ENCODE measurements at regions not wholly inside any gene's neighbourhood (a gene's known extent, or its start where the extent isn't known, plus 50 kb on each side); places are given as distances from the start of the nearest gene placed in this dataset.

DNA sequence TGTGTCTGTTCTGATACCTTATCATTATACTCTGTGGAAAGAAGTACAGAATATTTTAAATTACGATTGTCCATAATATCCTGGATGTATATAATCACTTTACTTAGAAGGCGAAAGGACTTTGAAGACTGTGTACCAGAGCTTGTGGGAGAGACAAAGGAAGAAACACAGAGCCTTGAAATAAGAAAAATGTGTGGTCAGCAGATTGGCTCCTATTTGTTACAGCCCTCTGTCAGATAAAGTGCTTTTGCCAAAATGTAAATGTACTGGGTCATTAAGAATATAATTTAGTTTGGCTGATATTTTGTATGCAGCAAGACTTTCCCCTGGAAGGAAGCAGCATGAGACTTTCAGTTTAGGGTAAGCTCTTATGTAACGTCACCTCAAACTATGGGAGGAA, 443.1 kb downstream of the CCDC85A start:
- DNase-seq: no peak

GRCh38 chr2:56630286-56630685, 446.5 kb downstream of the CCDC85A start:
- DNase-seq: no peak

DNA sequence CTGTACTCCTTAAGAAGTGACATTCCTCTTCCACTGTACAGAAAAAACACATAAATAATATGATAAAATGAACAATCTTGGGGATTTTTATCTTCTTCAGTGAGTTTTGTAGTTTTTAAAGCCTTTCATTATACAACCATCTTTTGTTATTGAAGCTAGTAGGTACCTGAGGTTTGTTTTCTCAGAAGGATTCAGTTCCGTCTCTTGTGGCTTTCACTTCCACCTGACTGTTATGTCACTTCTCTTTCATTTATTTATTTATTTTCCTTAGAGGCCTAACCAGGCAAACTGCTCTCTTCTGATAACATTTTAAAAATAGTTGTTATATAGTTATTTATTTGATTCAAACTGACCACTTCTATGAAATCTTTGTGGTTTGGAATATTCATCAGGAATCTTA, 464.2 kb downstream of the CCDC85A start:
- no peak for DNase-seq

- DNase-seq: no peak
Observed at GRCh38 chr2:56648802-56649201, 465.0 kb downstream of the CCDC85A start.

GRCh38 chr2:56654936-56655335, 471.1 kb downstream of the CCDC85A start:
- DNase-seq: no peak

- DNase-seq: no peak
Observed at GRCh38 chr2:56656826-56657225, 473.0 kb downstream of the CCDC85A start.

DNA sequence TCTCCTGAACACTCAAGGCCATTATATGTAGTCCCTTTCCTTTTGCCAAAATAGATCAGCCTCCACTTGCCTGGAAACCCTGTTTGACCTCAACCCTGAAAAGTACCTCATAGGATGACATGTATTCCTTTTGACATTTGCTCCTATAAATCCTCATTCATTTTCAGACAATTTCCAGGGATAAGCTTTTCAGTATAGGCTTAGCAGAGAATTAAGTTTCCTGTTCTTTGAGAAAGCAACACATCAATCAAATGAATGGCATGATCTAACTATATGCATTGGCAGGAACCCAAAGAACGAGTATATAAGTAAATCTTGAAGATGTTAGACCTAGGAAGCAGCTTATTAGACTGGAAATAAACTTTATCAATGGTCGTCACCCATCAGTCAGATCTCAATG, 483.0 kb downstream of the CCDC85A start:
- DNase-seq: no peak

- no peak for DNase-seq
Observed at GRCh38 chr2:56671973-56672569, 488.3 kb downstream of the CCDC85A start.

- DNase-seq: no peak
Observed at GRCh38 chr2:56674084-56674483, 490.3 kb downstream of the CCDC85A start.

- DNase-seq: no peak
Observed at GRCh38 chr2:56676966-56677365, 493.2 kb downstream of the CCDC85A start.

- DNase-seq: no peak
Observed at GRCh38 chr2:56680971-56681631, 497.3 kb downstream of the CCDC85A start.

GRCh38 chr2:56681659-56682396, 498.0 kb downstream of the CCDC85A start:
- DNase-seq: no peak

DNA sequence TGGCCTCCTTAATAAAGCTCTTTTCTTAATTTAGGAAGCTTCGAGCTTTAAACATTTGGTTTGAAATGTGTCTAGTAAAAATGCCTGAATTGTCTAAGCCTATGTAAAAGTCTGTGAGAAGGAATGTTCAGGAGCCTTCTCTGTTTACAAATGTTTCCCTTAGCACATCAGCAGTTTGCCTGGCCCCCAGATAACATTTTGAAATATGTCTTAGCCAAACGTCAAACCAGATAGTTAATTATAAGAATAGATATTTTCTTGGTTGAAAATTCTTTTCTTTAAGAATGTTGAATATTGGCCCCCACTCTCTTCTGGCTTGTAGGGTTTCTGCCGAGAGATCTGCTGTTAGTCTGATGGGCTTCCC, 498.6 kb downstream of the CCDC85A start:
- no peak for DNase-seq

GRCh38 chr2:56684327-56684726, 500.5 kb downstream of the CCDC85A start:
- no peak for DNase-seq

GRCh38 chr2:56685205-56685604, 501.4 kb downstream of the CCDC85A start:
- DNase-seq: no peak

DNA sequence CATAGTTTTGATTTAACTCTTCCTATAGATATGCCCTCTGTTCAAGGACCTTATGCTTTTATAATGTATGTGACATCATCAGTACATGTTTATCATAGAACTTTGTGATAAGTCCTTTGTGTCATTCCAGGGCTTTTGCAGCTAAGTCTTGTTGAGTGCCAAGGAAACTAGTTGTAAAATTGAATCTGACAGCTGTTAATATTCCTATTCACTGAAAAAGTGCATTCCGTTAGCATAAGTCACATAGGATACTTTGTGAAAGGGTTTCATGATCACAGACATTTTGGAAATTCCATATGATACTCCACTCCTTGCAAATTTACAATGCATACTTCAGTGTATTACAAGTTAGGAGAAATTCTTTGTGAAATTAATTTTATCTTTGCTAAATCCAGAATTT, 503.4 kb downstream of the CCDC85A start:
- DNase-seq: no peak

GRCh38 chr2:56688661-56689060, 504.9 kb downstream of the CCDC85A start:
- no peak for DNase-seq

GRCh38 chr2:56693501-56693900, 509.7 kb downstream of the CCDC85A start:
- no peak for DNase-seq

- DNase-seq: no peak
Observed at GRCh38 chr2:56703001-56703400, 519.2 kb downstream of the CCDC85A start.

DNA sequence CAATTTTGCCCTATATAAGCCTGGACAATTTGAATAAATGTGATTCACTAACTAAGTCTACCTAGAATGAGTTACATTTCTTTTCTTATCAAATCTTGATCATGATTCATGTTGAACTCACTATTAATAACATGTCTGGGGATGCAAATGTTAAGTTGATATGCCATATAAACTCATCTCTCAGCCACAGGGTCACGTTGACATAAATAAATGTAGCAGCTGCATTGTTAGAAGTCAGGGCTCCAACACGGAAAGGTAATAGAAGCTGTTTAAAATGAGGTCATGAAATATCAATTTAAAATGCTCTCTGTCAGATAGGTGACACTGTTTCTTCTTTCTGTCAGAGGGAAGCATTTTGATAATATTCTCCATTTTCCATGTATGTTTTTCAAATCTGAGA, 521.9 kb downstream of the CCDC85A start:
- no peak for DNase-seq

- no peak for DNase-seq
Observed at GRCh38 chr2:56707218-56707617, 523.4 kb downstream of the CCDC85A start.

GRCh38 chr2:56707650-56708049, 523.9 kb downstream of the CCDC85A start:
- no peak for DNase-seq

- no peak for DNase-seq
Observed at GRCh38 chr2:56709181-56709580, 525.4 kb downstream of the CCDC85A start.

DNA sequence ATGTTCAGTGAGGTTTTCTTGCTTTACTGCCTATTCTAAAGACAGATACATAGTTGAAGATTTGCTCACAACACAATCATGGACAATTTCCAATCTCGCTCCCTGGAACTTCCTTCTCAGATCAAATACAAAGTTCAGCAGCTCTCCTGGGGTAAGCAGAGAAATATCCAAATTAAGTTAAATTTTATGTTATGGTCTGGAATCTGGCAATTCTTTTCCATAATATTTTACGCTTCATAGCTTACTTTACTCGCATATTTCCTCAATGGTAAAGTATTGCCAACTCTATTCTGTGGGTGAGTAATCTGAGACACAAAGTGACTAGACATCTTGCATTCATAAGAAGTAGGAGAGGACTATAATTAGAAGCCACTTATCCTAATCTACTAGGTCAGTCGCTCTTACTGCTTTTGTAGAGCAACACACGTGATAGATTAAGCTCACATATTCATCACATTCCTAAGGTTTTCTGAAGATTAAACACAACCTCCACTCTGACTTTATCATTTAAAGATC, 529.4 kb downstream of the CCDC85A start:
- no peak for DNase-seq

Measured in DMS153 (cell line).